ENCODE measurements at regions not wholly inside any gene's neighbourhood (a gene's known extent, or its start where the extent isn't known, plus 50 kb on each side); places are given as distances from the start of the nearest gene placed in this dataset.

- 68 to 71% (median 71%) methylated on average over 18 to 23 of the region's 23 CpGs for WGBS, 4 donors
- Histone ChIP-seq H3K4me3 (no peak overlapping the region), H3K27me3 (peaks cover 20% of the 10 kb centered on the region), H3K4me1 (replicated peaks in 1 of 2) (peaks cover 0 to 5% of the 10 kb centered on the region in 2 donors), H3K9me3 (replicated peaks in 1 of 3) (no peaks in the 10 kb centered on the region), H3K27ac (no peak overlapping the region), H3K36me3 (replicated peaks in 1 of 2) (no peaks in the 10 kb centered on the region)
- intact Hi-C loops (cut with DNase I) = no loop called here
- no peak for DNase-seq
- TF ChIP-seq POLR2A (IDR thresholded peaks at IDR 0.05) (no peak), CTCF (IDR thresholded peaks at IDR 0.05) (no peak)
These were observed 300.8 kb downstream of the RRAGC start for GRCh38 chr1:38558500-38559445.

DNA sequence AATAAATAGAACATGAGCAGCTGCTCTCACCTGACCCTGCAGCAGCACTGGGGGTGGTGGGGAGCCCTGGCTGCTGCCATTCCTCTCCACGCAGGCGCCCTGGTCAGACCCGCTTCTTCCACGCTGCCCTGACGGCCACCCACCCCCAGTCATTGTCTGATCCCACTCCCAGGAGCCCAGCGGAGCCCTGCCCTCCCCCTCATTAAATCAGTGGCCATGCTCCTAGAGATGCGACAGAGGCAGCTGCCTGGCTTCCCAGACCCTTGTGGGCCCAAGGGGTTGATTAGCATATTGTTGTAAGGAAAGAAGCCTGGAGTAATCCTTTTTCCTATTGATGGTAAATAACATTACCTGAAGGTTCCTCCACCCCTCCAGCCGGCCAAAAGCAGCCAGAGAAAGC lies 301.5 kb downstream of the RRAGC start:
- TF ChIP-seq POLR2A (IDR thresholded peaks at IDR 0.05) = no peak
- no peak for TF ChIP-seq CTCF (IDR thresholded peaks at IDR 0.05)

DNA sequence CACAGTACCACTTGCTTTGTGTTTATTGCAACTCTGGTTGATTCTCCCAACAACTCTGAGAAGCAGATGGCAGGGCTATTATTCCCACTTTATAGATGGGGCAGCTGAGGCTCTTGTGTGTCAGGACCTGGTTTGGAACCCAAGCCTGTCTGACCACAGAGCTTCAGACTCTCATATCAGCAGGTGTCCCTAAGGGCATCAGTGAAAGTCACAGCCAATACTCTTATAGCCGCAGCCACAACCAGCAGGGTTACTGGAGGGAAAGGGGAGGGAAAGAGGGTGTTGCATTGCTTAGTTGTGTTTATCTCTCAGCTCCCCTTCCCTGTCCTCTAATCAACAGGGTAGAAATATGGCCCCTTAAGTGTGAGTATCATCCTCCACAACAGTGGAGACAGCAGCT lies 304.0 kb downstream of the RRAGC start:
- Histone ChIP-seq H3K4me3 (no peak overlapping the region), H3K27me3 (no peaks in the 10 kb centered on the region), H3K9me3 (replicated peaks in 1 of 3) (no peaks in the 10 kb centered on the region), H3K27ac (no peak overlapping the region), H3K4me1 (replicated peaks in 1 of 2) (peaks cover 0 to 5% of the 10 kb centered on the region in 2 donors), H3K36me3 (replicated peaks in 1 of 2) (no peaks in the 10 kb centered on the region)
- WGBS, 4 donors = 75 to 100% (median 82%) methylated on average over 1 of the region's 1 CpG
- DNase-seq = no peak
- TF ChIP-seq POLR2A (IDR thresholded peaks at IDR 0.05) (no peak), CTCF (IDR thresholded peaks at IDR 0.05) (no peak)
- intact Hi-C loops (cut with DNase I) = no loop called here

More for the DNA sequence above, 301.5 kb downstream of the RRAGC start:
- DNase-seq = no peak
- 86 to 94% (median 91%) methylated on average over 8 of the region's 8 CpGs for WGBS, 4 donors
- no peak overlapping the region for H3K4me3 ChIP-seq
- no peaks in the 10 kb centered on the region for H3K9me3 ChIP-seq (replicated peaks in 1 of 3)
- no peak overlapping the region for H3K27ac ChIP-seq
- H3K36me3 ChIP-seq (replicated peaks in 1 of 2) = no peaks in the 10 kb centered on the region
- peaks cover 20% of the 10 kb centered on the region for H3K27me3 ChIP-seq
- intact Hi-C loops (cut with DNase I) = no loop called here
- H3K4me1 ChIP-seq (replicated peaks in 1 of 2) = peaks cover 0 to 5% of the 10 kb centered on the region in 2 donors

- intact Hi-C loops (cut with DNase I) = no loop called here
These were observed 304.4 kb downstream of the RRAGC start for GRCh38 chr1:38555130-38555529.

More at GRCh38 chr1:38555130-38555529, 304.4 kb downstream of the RRAGC start:
- Histone ChIP-seq H3K36me3 (replicated peaks in 1 of 2) (no peaks in the 10 kb centered on the region), H3K27ac (no peak overlapping the region), H3K9me3 (replicated peaks in 1 of 3) (no peaks in the 10 kb centered on the region), H3K4me3 (no peak overlapping the region), H3K4me1 (replicated peaks in 1 of 2) (peaks cover 0 to 4% of the 10 kb centered on the region in 2 donors), H3K27me3 (no peaks in the 10 kb centered on the region)
- TF ChIP-seq POLR2A (IDR thresholded peaks at IDR 0.05) (no peak), CTCF (IDR thresholded peaks at IDR 0.05) (no peak)
- 79 to 91% (median 85%) methylated on average over 3 of the region's 3 CpGs for WGBS, 4 donors
- no peak for DNase-seq

All from adrenal gland (tissue), 9 donors.